HUES6 (cell line): ENCODE measurements at regions not wholly inside any gene's neighbourhood (a gene's known extent, or its start where the extent isn't known, plus 50 kb on each side); places are given as distances from the start of the nearest gene placed in this dataset.

Experiments
- H3K27ac ChIP-seq: 2 replicates; pipeline ENCODE4 v1.7.0; 2013; ENCODE audit warnings: low read depth, mild to moderate bottlenecking, low read length, inconsistent platforms
- H3K27me3 ChIP-seq: 2 replicates; pipeline ENCODE4 v1.6.1; 2013; ENCODE audit warnings: low read length; ENCODE audit not compliant: control insufficient read depth, insufficient read depth
- H3K36me3 ChIP-seq: 2 replicates; pipeline ENCODE4 v1.6.1; 2013; ENCODE audit warnings: low read length; ENCODE audit not compliant: control insufficient read depth, insufficient read depth
- H3K4me1 ChIP-seq: 2 replicates; pipeline ENCODE4 v1.6.1; 2013; ENCODE audit warnings: low read length; ENCODE audit not compliant: control insufficient read depth, insufficient read depth
- H3K4me3 ChIP-seq: 2 replicates; pipeline ENCODE4 v1.5.1; 2013; ENCODE audit warnings: low read depth, low read length
- H3K9ac ChIP-seq: one replicate; pipeline ENCODE4 v1.6.1; 2013; ENCODE audit warnings: mild to moderate bottlenecking, low read length
- H3K9me3 ChIP-seq: 2 replicates; pipeline ENCODE4 v1.6.1; 2013; ENCODE audit warnings: low read depth, low read length; ENCODE audit not compliant: control insufficient read depth, insufficient read depth

- Histone ChIP-seq H3K27ac (no peak overlapping the region), H3K9ac (no peak overlapping the region), H3K4me3 (no peak overlapping the region), H3K36me3 (no peaks in the 10 kb centered on the region), H3K9me3 (no peaks in the 10 kb centered on the region), H3K27me3 (no peaks in the 10 kb centered on the region), H3K4me1 (no peaks in the 10 kb centered on the region)
Observed at GRCh38 chr19:30882411-30883005, 466.7 kb downstream of the TSHZ3 start.

GRCh38 chr19:30881930-30882329 is 467.3 kb downstream of the TSHZ3 start:
- Histone ChIP-seq H3K27me3 (no peaks in the 10 kb centered on the region), H3K4me3 (no peak overlapping the region), H3K9ac (no peak overlapping the region), H3K9me3 (no peaks in the 10 kb centered on the region), H3K36me3 (no peaks in the 10 kb centered on the region), H3K27ac (no peak overlapping the region), H3K4me1 (no peaks in the 10 kb centered on the region)

- Histone ChIP-seq H3K27me3 (no peaks in the 10 kb centered on the region), H3K27ac (no peak overlapping the region), H3K4me1 (no peaks in the 10 kb centered on the region), H3K9ac (no peak overlapping the region), H3K4me3 (no peak overlapping the region), H3K36me3 (no peaks in the 10 kb centered on the region), H3K9me3 (no peaks in the 10 kb centered on the region)
Observed at GRCh38 chr19:30881281-30881680, 468.0 kb downstream of the TSHZ3 start.

- H3K4me3 ChIP-seq = no peak overlapping the region
- H3K36me3 ChIP-seq = no peaks in the 10 kb centered on the region
- no peaks in the 10 kb centered on the region for H3K27me3 ChIP-seq
- H3K9me3 ChIP-seq = no peaks in the 10 kb centered on the region
- no peak overlapping the region for H3K9ac ChIP-seq
- no peaks in the 10 kb centered on the region for H3K4me1 ChIP-seq
- H3K27ac ChIP-seq = no peak overlapping the region
Observed at GRCh38 chr19:30880551-30880950, 468.7 kb downstream of the TSHZ3 start.

GRCh38 chr19:30880151-30880550 is 469.1 kb downstream of the TSHZ3 start:
- H3K9me3 ChIP-seq = no peaks in the 10 kb centered on the region
- no peaks in the 10 kb centered on the region for H3K4me1 ChIP-seq
- no peak overlapping the region for H3K9ac ChIP-seq
- H3K4me3 ChIP-seq = no peak overlapping the region
- no peak overlapping the region for H3K27ac ChIP-seq
- no peaks in the 10 kb centered on the region for H3K27me3 ChIP-seq
- H3K36me3 ChIP-seq = no peaks in the 10 kb centered on the region

- Histone ChIP-seq H3K9me3 (no peaks in the 10 kb centered on the region), H3K4me3 (no peak overlapping the region), H3K4me1 (no peaks in the 10 kb centered on the region), H3K27me3 (no peaks in the 10 kb centered on the region), H3K27ac (no peak overlapping the region), H3K9ac (no peak overlapping the region), H3K36me3 (no peaks in the 10 kb centered on the region)
Observed at GRCh38 chr19:30879736-30880135, 469.5 kb downstream of the TSHZ3 start.

- no peaks in the 10 kb centered on the region for H3K36me3 ChIP-seq
- no peaks in the 10 kb centered on the region for H3K9me3 ChIP-seq
- H3K9ac ChIP-seq = no peak overlapping the region
- H3K4me1 ChIP-seq = no peaks in the 10 kb centered on the region
- no peaks in the 10 kb centered on the region for H3K27me3 ChIP-seq
- no peak overlapping the region for H3K4me3 ChIP-seq
- H3K27ac ChIP-seq = no peak overlapping the region
Observed at GRCh38 chr19:30879225-30879624, 470.0 kb downstream of the TSHZ3 start.

- Histone ChIP-seq H3K4me3 (no peak overlapping the region), H3K27ac (no peak overlapping the region), H3K27me3 (no peaks in the 10 kb centered on the region), H3K36me3 (no peaks in the 10 kb centered on the region), H3K9ac (no peak overlapping the region), H3K4me1 (no peaks in the 10 kb centered on the region), H3K9me3 (no peaks in the 10 kb centered on the region)
Observed at GRCh38 chr19:30878495-30878894, 470.7 kb downstream of the TSHZ3 start.

- H3K9me3 ChIP-seq = no peaks in the 10 kb centered on the region
- no peaks in the 10 kb centered on the region for H3K36me3 ChIP-seq
Observed at GRCh38 chr19:30877661-30878113, 471.5 kb downstream of the TSHZ3 start.

GRCh38 chr19:30873691-30874090 is 475.5 kb downstream of the TSHZ3 start:
- Histone ChIP-seq H3K4me3 (no peak overlapping the region), H3K27me3 (0 out of 2 replicates have a peak, but pooled peaks cover 2% of the 10 kb centered on the region), H3K9ac (no peak overlapping the region), H3K36me3 (no peaks in the 10 kb centered on the region), H3K9me3 (no peaks in the 10 kb centered on the region), H3K27ac (no peak overlapping the region), H3K4me1 (no peaks in the 10 kb centered on the region)

More at GRCh38 chr19:30877661-30878113, 471.5 kb downstream of the TSHZ3 start:
- Histone ChIP-seq H3K9ac (no peak overlapping the region), H3K4me3 (no peak overlapping the region), H3K27ac (no peak overlapping the region), H3K4me1 (no peaks in the 10 kb centered on the region), H3K27me3 (no peaks in the 10 kb centered on the region)

GRCh38 chr19:30873003-30873402 is 476.2 kb downstream of the TSHZ3 start:
- Histone ChIP-seq H3K9ac (no peak overlapping the region), H3K36me3 (no peaks in the 10 kb centered on the region), H3K27me3 (0 out of 2 replicates have a peak, but pooled peaks cover 2% of the 10 kb centered on the region), H3K4me3 (no peak overlapping the region), H3K27ac (no peak overlapping the region), H3K9me3 (no peaks in the 10 kb centered on the region), H3K4me1 (no peaks in the 10 kb centered on the region)
